GM12864 (cell line): ENCODE measurements at regions not wholly inside any gene's neighbourhood (a gene's known extent, or its start where the extent isn't known, plus 50 kb on each side); places are given as distances from the start of the nearest gene placed in this dataset.

ENCODE experiments used
- DNase-seq: peaks from one replicate; pipeline ENCODE4 v3.0.0-alpha.2; 2011; ENCODE audit warnings: low read depth
- H3K4me3 ChIP-seq: 2 replicates; pipeline ENCODE4 v1.5.1; 2011; ENCODE audit warnings: mild to moderate bottlenecking, low read depth, low read length, control low read depth
- TF ChIP-seq, protein P1 (sequence below): IDR thresholded peaks from 2 replicates; pipeline ENCODE4 v1.5.1; 2011; ENCODE audit warnings: low read depth, mild to moderate bottlenecking, moderate library complexity, low read length, control low read depth, inconsistent platforms; ENCODE audit errors: missing control alignments

DNA sequence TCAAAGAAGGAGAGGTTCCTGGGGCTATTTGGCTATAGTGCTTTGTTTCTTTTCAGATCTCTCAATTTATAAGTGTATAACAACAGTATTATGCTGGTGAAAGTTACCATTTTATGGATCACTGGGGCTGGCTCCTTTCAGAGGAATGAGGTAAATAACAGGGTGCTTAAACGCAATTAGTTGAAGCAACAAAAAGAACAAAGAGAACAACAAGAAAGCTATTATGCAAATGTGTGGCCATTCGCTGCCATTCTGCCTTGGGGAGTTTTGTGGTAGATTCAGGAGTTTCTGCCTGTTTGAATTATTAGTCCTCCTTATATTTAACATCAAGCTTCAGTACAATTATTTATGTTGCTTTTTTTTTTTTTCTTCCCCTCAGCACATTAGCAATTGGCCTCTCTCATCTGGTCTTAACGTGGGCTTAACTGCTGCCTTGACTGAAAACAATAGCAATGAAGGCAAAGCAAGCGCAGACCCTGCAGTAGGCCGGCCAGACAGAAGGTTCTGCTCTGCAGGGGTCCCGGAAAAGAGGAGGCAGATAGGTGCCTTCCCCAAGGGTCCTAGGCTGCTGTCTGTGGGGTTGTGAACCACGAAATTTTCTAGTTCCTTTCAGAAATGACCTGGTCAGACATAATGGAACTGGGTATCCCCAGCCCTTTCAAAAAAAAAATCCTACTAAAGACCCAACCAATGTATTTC, 339.9 kb upstream of the PODXL start:
- no peak overlapping the region for H3K4me3 ChIP-seq
- TF ChIP-seq, protein P1, sequence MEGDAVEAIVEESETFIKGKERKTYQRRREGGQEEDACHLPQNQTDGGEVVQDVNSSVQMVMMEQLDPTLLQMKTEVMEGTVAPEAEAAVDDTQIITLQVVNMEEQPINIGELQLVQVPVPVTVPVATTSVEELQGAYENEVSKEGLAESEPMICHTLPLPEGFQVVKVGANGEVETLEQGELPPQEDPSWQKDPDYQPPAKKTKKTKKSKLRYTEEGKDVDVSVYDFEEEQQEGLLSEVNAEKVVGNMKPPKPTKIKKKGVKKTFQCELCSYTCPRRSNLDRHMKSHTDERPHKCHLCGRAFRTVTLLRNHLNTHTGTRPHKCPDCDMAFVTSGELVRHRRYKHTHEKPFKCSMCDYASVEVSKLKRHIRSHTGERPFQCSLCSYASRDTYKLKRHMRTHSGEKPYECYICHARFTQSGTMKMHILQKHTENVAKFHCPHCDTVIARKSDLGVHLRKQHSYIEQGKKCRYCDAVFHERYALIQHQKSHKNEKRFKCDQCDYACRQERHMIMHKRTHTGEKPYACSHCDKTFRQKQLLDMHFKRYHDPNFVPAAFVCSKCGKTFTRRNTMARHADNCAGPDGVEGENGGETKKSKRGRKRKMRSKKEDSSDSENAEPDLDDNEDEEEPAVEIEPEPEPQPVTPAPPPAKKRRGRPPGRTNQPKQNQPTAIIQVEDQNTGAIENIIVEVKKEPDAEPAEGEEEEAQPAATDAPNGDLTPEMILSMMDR, result no peak
- DNase-seq, result no peak

DNA sequence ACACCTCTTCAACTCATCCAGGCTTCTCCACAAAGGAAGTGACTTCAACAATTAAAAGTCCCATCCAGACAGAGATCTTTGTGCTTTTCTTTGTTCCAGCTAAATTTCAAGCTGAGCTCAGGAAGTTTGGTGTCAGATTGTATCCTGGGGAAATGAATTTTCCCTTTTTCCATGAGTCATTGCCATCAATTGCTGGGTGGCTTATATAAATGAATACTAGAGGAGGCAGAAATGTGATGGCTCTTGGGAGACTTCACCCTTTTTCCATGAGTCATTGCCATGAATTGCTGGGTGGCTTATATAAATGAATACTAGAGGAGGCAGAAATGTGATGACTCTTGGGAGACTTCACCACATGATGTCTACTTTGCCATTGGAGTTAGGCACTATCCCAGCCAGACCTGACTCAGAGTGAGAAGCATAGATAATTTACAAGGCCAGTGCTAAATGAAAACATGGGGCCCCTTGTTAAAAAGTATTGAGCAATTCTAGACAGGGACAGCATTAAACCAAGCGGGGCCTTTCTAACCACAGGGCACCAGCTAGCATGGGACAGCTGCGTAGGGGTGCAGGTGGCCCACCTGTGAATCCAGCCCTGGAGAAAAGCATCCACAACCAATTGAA, 339.2 kb upstream of the PODXL start:
- TF ChIP-seq, protein P1, result no peak
- no peak overlapping the region for H3K4me3 ChIP-seq
- no peak for DNase-seq

DNA sequence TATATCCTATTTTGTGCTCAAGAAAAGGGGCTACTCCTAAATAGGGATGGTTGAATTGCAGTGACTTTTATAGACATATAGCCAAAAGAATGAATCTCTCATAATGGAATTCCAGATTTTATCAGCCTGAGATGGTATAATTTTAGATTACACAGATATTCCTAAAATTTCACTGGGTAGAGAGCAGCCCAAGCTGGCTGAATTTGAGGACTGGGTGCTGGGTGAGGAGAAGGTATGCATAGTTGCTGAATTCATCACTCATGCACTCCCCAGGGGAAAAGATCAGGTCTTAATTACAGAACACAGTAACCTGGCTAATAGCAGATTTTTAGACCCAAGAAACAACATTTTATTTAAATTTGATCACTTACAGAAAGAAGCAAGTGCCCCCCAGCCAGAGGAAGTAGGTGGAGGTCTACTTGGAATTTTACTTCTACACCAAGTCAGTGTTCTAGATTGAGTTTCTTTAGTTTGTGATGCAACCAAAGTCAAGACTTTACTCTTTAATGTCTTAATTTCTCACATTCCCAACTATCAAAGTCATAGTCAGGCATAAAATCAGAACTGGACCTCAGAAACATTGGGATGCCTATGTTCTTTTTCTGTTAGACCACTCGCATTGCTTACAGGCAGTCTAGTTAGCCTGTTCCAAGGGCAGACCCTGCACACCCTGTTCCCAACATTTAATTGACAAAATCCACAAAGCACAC, 337.4 kb upstream of the PODXL start:
- TF ChIP-seq, protein P1, result no peak
- no peak overlapping the region for H3K4me3 ChIP-seq
- no peak for DNase-seq

DNA sequence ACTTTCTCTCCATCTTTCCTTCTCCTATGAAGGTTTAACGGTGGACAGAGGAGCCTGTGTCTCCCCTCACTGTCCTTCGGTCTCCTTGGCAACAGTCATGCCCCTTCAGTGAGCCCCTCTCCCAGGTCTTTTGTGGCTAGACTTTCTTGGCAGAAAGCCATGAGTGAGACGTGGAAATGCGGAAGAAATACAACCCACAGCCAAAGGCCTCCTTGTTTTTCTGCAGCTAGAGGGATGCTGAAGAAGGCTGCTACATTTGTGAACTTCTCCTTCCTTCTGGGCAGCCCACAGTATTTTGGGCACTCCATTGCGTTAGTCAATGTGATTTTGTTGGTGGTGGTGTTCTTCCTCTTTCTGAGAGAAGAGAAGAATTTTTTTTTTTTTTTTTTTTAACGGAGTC, 333.7 kb upstream of the PODXL start:
- DNase-seq, result no peak
- TF ChIP-seq, protein P1, result no peak
- no peak overlapping the region for H3K4me3 ChIP-seq

DNA sequence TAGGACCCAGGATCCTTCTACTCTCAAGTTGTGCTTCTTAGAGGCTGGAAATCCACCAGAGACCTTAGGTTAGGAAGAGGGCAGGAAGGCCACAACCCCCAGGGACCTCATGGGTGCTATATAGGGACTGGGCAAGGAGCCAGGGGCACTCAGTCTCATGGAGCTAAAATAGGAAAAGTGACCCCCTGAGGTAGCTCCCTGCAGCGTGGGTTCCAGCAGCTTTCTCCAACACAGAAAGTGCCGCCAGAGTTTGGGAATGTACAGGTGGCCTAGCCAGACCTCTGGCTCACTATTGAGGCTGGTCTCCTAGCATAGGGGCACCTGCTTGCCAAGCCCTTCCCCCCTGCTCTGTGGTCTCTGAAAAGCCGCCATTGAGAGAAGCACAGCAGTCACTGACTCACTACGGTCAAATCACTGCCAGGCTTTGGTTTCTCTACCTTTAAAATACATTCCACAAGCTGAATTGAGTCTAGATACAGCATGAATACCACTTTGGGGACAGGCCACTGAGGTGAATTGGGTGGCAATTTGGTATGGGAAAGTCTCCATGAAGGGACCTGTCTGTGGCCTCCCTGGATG, 333.2 kb upstream of the PODXL start:
- H3K4me3 ChIP-seq, result no peak overlapping the region
- TF ChIP-seq, protein P1, result no peak
- DNase-seq, result no peak

DNA sequence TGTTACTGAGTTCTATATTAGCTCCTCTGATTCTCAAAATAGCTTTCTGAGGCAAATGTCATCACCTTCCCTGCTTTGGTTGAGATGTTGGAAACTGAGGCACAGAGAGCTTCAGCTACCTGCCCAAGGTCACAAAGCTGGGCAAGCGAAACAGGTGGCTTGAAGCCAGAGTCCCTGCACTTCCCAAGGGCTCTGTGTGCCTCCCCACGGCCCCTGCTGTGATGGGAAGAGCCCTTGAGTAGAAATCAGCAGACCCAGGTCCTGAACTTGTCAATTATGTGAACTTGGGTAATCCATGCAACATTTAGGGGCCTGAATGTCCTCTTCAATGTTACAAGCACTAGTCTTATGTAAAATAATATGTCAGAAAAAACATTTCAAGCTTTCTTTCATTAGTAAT, 327.3 kb upstream of the PODXL start:
- no peak for DNase-seq
- no peak overlapping the region for H3K4me3 ChIP-seq
- TF ChIP-seq, protein P1, result no peak
